GM23338 (cell line): ENCODE measurements at regions not wholly inside any gene's neighbourhood (a gene's known extent, or its start where the extent isn't known, plus 50 kb on each side); places are given as distances from the start of the nearest gene placed in this dataset.

Experiments
- ATAC-seq: fragments of 200-7000 bp; cut with Tn5 transposase; 3 replicates; pipeline ENCODE4 v1.9.1; 2020
- DNase-seq: peaks from one replicate; pipeline ENCODE4 v3.0.0-alpha.2; 2015; ENCODE audit warnings: low spot score
- H2AFZ ChIP-seq: fragments of 200-600 bp; sonication (generic); 2 replicates; pipeline ENCODE4 v1.8.0; 2016; ENCODE audit warnings: antibody characterized with exemption, mild to moderate bottlenecking, moderate library complexity
- H3F3A ChIP-seq: fragments of 200-600 bp; sonication (generic); replicated peaks from 2 replicates; pipeline ENCODE4 v1.8.0; 2017; ENCODE audit warnings: antibody characterized with exemption, mixed run types, low read depth
- H3K27ac ChIP-seq: fragments of 200-600 bp; sonication (generic); 2 replicates; pipeline ENCODE4 v1.6.1; 2016; ENCODE audit warnings: low read depth
- H3K27me3 ChIP-seq: fragments of 200-600 bp; sonication (generic); 2 replicates; pipeline ENCODE4 v1.8.0; 2016; ENCODE audit warnings: mild to moderate bottlenecking, mixed run types, moderate library complexity; ENCODE audit not compliant: insufficient read depth
- H3K36me3 ChIP-seq: fragments of 200-600 bp; sonication (generic); 2 replicates; pipeline ENCODE4 v1.8.0; 2016; ENCODE audit warnings: mild to moderate bottlenecking; ENCODE audit not compliant: insufficient read depth
- H3K4me1 ChIP-seq: fragments of 200-600 bp; sonication (generic); 2 replicates; pipeline ENCODE4 v1.8.0; 2016; ENCODE audit warnings: mild to moderate bottlenecking, moderate library complexity; ENCODE audit not compliant: insufficient read depth
- H3K4me2 ChIP-seq: fragments of 200-600 bp; sonication (generic); 2 replicates; pipeline ENCODE4 v1.7.1; 2017; ENCODE audit warnings: mixed run types
- H3K4me3 ChIP-seq: fragments of 200-600 bp; sonication (generic); 2 replicates; pipeline ENCODE4 v1.6.1; 2016; ENCODE audit warnings: mixed run types
- H3K79me2 ChIP-seq: fragments of 200-600 bp; sonication (generic); replicated peaks from 2 replicates; pipeline ENCODE4 v1.8.0; 2017; ENCODE audit warnings: mild to moderate bottlenecking; ENCODE audit not compliant: insufficient read depth
- H3K9me2 ChIP-seq: fragments of 200-600 bp; sonication (generic); 2 replicates; pipeline ENCODE4 v1.8.0; 2017; ENCODE audit not compliant: insufficient read depth
- H4K20me1 ChIP-seq: fragments of 200-600 bp; sonication (generic); replicated peaks from 2 replicates; pipeline ENCODE4 v1.8.0; 2017; ENCODE audit warnings: mild to moderate bottlenecking; ENCODE audit not compliant: insufficient read depth
- H3K27ac Mint-ChIP-seq: 2 replicates; pipeline ENCODE4 v1.8.0; 2020; ENCODE audit warnings: inconsistent platforms, mild to moderate bottlenecking, moderate library complexity, mixed read lengths
- H3K27me3 Mint-ChIP-seq: 3 replicates; pipeline ENCODE4 v1.8.0; 2022; ENCODE audit warnings: low read depth, mild to moderate bottlenecking, moderate library complexity, mixed read lengths, inconsistent platforms; ENCODE audit not compliant: insufficient read depth, poor library complexity
- H3K36me3 Mint-ChIP-seq: 3 replicates; pipeline ENCODE4 v1.8.0; 2021; ENCODE audit warnings: low read depth, mild to moderate bottlenecking, inconsistent platforms, moderate library complexity, mixed read lengths
- H3K4me1 Mint-ChIP-seq: 3 replicates; pipeline ENCODE4 v1.8.0; 2020; ENCODE audit warnings: mild to moderate bottlenecking, inconsistent platforms, mixed read lengths
- H3K4me3 Mint-ChIP-seq: 3 replicates; pipeline ENCODE4 v1.8.0; 2021; ENCODE audit warnings: moderate library complexity, mild to moderate bottlenecking, inconsistent platforms, mixed read lengths
- H3K9me3 Mint-ChIP-seq: 3 replicates; pipeline ENCODE4 v1.8.0; 2020; ENCODE audit warnings: moderate library complexity, mild to moderate bottlenecking, inconsistent platforms, mixed read lengths
- EZH2phosphoT487 ChIP-seq: fragments of 200-600 bp; sonication (generic); IDR thresholded peaks from one replicate; pipeline ENCODE4 v1.8.1; 2018; ENCODE audit warnings: antibody characterized with exemption; ENCODE audit not compliant: unreplicated experiment
- NANOG ChIP-seq: IDR thresholded peaks from 2 replicates; pipeline ENCODE4 v1.6.1; 2016; ENCODE audit warnings: antibody characterized with exemption, borderline replicate concordance
- POLR2AphosphoS5 ChIP-seq: IDR thresholded peaks from 2 replicates; pipeline ENCODE4 v1.6.1; 2016; ENCODE audit warnings: antibody characterized with exemption, low read depth
- STAT1 ChIP-seq: IDR thresholded peaks from one replicate; pipeline ENCODE4 v1.6.1; 2016; ENCODE audit warnings: antibody characterized with exemption; ENCODE audit not compliant: unreplicated experiment
- TF ChIP-seq, protein P1 (sequence below): IDR thresholded peaks from one replicate; pipeline ENCODE4 v1.6.1; 2018; ENCODE audit warnings: antibody characterized with exemption; ENCODE audit not compliant: unreplicated experiment
- TF ChIP-seq, protein P2 (sequence below): IDR thresholded peaks from 2 replicates; pipeline ENCODE4 v1.6.1; 2016; ENCODE audit warnings: antibody characterized with exemption
- TF ChIP-seq, protein P3 (sequence below): fragments of 250-450 bp; sonication (Bioruptor Pico); IDR thresholded peaks from 2 replicates; pipeline ENCODE4 v1.5.0; 2020; ENCODE audit warnings: mild to moderate bottlenecking, moderate library complexity

- peaks cover 9% of the 10 kb centered on the region for H3K36me3 Mint-ChIP-seq
- no peaks in the 10 kb centered on the region for H3K36me3 ChIP-seq
- no peak overlapping the region for H3K4me2 ChIP-seq
- no peaks in the 10 kb centered on the region for H3K9me2 ChIP-seq
- H3K9me3 Mint-ChIP-seq: peaks cover 15% of the 10 kb centered on the region
- no peak overlapping the region for H3K4me3 Mint-ChIP-seq
- H3K4me1 ChIP-seq: 0 out of 2 replicates have a peak, but pooled peaks cover 5% of the 10 kb centered on the region
- TF ChIP-seq, protein P1, sequence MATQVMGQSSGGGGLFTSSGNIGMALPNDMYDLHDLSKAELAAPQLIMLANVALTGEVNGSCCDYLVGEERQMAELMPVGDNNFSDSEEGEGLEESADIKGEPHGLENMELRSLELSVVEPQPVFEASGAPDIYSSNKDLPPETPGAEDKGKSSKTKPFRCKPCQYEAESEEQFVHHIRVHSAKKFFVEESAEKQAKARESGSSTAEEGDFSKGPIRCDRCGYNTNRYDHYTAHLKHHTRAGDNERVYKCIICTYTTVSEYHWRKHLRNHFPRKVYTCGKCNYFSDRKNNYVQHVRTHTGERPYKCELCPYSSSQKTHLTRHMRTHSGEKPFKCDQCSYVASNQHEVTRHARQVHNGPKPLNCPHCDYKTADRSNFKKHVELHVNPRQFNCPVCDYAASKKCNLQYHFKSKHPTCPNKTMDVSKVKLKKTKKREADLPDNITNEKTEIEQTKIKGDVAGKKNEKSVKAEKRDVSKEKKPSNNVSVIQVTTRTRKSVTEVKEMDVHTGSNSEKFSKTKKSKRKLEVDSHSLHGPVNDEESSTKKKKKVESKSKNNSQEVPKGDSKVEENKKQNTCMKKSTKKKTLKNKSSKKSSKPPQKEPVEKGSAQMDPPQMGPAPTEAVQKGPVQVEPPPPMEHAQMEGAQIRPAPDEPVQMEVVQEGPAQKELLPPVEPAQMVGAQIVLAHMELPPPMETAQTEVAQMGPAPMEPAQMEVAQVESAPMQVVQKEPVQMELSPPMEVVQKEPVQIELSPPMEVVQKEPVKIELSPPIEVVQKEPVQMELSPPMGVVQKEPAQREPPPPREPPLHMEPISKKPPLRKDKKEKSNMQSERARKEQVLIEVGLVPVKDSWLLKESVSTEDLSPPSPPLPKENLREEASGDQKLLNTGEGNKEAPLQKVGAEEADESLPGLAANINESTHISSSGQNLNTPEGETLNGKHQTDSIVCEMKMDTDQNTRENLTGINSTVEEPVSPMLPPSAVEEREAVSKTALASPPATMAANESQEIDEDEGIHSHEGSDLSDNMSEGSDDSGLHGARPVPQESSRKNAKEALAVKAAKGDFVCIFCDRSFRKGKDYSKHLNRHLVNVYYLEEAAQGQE: no peak
- TF ChIP-seq, protein P2, sequence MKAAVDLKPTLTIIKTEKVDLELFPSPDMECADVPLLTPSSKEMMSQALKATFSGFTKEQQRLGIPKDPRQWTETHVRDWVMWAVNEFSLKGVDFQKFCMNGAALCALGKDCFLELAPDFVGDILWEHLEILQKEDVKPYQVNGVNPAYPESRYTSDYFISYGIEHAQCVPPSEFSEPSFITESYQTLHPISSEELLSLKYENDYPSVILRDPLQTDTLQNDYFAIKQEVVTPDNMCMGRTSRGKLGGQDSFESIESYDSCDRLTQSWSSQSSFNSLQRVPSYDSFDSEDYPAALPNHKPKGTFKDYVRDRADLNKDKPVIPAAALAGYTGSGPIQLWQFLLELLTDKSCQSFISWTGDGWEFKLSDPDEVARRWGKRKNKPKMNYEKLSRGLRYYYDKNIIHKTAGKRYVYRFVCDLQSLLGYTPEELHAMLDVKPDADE: no peak
- TF ChIP-seq EZH2phosphoT487 (no peak), NANOG (no peak), POLR2AphosphoS5 (no peak), STAT1 (no peak)
- TF ChIP-seq, protein P3, sequence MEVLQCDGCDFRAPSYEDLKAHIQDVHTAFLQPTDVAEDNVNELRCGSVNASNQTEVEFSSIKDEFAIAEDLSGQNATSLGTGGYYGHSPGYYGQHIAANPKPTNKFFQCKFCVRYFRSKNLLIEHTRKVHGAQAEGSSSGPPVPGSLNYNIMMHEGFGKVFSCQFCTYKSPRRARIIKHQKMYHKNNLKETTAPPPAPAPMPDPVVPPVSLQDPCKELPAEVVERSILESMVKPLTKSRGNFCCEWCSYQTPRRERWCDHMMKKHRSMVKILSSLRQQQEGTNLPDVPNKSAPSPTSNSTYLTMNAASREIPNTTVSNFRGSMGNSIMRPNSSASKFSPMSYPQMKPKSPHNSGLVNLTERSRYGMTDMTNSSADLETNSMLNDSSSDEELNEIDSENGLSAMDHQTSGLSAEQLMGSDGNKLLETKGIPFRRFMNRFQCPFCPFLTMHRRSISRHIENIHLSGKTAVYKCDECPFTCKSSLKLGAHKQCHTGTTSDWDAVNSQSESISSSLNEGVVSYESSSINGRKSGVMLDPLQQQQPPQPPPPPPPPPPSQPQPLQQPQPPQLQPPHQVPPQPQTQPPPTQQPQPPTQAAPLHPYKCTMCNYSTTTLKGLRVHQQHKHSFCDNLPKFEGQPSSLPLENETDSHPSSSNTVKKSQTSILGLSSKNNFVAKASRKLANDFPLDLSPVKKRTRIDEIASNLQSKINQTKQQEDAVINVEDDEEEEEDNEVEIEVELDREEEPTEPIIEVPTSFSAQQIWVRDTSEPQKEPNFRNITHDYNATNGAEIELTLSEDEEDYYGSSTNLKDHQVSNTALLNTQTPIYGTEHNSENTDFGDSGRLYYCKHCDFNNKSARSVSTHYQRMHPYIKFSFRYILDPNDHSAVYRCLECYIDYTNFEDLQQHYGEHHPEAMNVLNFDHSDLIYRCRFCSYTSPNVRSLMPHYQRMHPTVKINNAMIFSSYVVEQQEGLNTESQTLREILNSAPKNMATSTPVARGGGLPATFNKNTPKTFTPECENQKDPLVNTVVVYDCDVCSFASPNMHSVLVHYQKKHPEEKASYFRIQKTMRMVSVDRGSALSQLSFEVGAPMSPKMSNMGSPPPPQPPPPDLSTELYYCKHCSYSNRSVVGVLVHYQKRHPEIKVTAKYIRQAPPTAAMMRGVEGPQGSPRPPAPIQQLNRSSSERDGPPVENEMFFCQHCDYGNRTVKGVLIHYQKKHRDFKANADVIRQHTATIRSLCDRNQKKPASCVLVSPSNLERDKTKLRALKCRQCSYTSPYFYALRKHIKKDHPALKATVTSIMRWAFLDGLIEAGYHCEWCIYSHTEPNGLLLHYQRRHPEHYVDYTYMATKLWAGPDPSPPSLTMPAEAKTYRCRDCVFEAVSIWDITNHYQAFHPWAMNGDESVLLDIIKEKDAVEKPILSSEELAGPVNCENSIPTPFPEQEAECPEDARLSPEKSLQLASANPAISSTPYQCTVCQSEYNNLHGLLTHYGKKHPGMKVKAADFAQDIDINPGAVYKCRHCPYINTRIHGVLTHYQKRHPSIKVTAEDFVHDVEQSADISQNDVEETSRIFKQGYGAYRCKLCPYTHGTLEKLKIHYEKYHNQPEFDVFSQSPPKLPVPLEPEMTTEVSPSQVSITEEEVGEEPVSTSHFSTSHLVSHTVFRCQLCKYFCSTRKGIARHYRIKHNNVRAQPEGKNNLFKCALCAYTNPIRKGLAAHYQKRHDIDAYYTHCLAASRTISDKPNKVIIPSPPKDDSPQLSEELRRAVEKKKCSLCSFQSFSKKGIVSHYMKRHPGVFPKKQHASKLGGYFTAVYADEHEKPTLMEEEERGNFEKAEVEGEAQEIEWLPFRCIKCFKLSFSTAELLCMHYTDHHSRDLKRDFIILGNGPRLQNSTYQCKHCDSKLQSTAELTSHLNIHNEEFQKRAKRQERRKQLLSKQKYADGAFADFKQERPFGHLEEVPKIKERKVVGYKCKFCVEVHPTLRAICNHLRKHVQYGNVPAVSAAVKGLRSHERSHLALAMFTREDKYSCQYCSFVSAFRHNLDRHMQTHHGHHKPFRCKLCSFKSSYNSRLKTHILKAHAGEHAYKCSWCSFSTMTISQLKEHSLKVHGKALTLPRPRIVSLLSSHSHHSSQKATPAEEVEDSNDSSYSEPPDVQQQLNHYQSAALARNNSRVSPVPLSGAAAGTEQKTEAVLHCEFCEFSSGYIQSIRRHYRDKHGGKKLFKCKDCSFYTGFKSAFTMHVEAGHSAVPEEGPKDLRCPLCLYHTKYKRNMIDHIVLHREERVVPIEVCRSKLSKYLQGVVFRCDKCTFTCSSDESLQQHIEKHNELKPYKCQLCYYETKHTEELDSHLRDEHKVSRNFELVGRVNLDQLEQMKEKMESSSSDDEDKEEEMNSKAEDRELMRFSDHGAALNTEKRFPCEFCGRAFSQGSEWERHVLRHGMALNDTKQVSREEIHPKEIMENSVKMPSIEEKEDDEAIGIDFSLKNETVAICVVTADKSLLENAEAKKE: no peak
- no peak overlapping the region for H3K27ac Mint-ChIP-seq
- H3K4me1 Mint-ChIP-seq: peaks cover 8% of the 10 kb centered on the region; the same call in 2 of the 3 replicates
- H3K79me2 ChIP-seq: no peaks in the 10 kb centered on the region
- DNase-seq (no peak), ATAC-seq (no peak)
- no peaks in the 10 kb centered on the region for H3F3A ChIP-seq
- no peaks in the 10 kb centered on the region for H3K27me3 ChIP-seq
- no peak overlapping the region for H2AFZ ChIP-seq
- H3K4me3 ChIP-seq: no peak overlapping the region
- no peak overlapping the region for H3K27ac ChIP-seq
- H3K27me3 Mint-ChIP-seq: peaks cover 5% of the 10 kb centered on the region
- H4K20me1 ChIP-seq: no peaks in the 10 kb centered on the region
Measured at GRCh38 chr5:24385070-24385469, 259.7 kb downstream of the CDH10 start.
